H1 (cell line): ENCODE measurements at regions not wholly inside any gene's neighbourhood (a gene's known extent, or its start where the extent isn't known, plus 50 kb on each side); places are given as distances from the start of the nearest gene placed in this dataset.

Experiments used
- FOSL1 ChIP-seq: IDR thresholded peaks from 2 replicates; pipeline ENCODE4 v1.6.1; 2011; ENCODE audit warnings: mild to moderate bottlenecking, low read depth, low read length, moderate library complexity; ENCODE audit not compliant: insufficient read depth
- SRF ChIP-seq: IDR thresholded peaks from 2 replicates; pipeline ENCODE4 v1.6.1; 2011; ENCODE audit warnings: mild to moderate bottlenecking, low read depth, low read length, moderate library complexity
- SUZ12 ChIP-seq: fragments of 200-600 bp; sonication (generic); IDR thresholded peaks from 2 replicates; pipeline ENCODE4 v1.6.1; 2012; ENCODE audit warnings: mild to moderate bottlenecking, inconsistent platforms, low read length, moderate library complexity, mixed read lengths

- TF ChIP-seq FOSL1 (no peak), SUZ12 (no peak), SRF (no peak)
Observed at GRCh38 chr10:26950934-26951333, 90.2 kb upstream of the ABI1 start (continued).
